Prostate gland (tissue), 2 donors: ENCODE measurements at regions not wholly inside any gene's neighbourhood (a gene's known extent, or its start where the extent isn't known, plus 50 kb on each side); places are given as distances from the start of the nearest gene placed in this dataset.

Experiments
- POLR2A ChIP-seq: fragments of 450-650 bp; IDR thresholded peaks from one replicate; pipeline ENCODE4 v1.6.1; 2016; ENCODE audit warnings: antibody characterized with exemption, mild to moderate bottlenecking
- TF ChIP-seq, protein P1 (sequence below), 4 experiments: fragments of 200-600 bp in 2 of 4; fragments of 450-650 bp in 2 of 4; sonication (generic) in 2 of 4; IDR thresholded peaks; 1 replicate in 3 of 4; 2 replicates in 1 of 4; pipeline ENCODE4 v1.5.1; 2016 to 2019; ENCODE audit warnings: antibody characterized with exemption in 4 of 4, mild to moderate bottlenecking in 2 of 4, moderate library complexity in 2 of 4

DNA sequence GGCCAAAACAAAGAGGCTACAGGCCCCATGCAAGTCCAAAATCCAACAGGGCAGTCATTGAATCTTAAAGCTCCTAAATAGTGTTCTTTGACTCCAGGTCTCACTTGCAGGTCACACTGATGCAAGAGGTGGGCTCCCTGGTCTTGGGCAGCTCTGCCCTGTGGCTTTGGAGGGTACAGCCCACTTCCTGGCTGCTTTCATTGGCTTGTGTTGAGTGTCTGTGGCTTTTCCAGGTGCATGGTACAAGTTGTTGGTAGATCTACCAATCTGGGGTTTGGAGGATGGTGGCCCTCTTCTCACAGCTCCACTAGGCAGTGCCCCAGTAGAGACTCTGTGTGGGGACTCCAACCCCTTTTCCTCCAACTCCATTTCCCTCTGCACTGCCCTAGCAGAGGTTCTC lies 115.8 kb upstream of the ALKAL2 start:
- TF ChIP-seq, protein P1, sequence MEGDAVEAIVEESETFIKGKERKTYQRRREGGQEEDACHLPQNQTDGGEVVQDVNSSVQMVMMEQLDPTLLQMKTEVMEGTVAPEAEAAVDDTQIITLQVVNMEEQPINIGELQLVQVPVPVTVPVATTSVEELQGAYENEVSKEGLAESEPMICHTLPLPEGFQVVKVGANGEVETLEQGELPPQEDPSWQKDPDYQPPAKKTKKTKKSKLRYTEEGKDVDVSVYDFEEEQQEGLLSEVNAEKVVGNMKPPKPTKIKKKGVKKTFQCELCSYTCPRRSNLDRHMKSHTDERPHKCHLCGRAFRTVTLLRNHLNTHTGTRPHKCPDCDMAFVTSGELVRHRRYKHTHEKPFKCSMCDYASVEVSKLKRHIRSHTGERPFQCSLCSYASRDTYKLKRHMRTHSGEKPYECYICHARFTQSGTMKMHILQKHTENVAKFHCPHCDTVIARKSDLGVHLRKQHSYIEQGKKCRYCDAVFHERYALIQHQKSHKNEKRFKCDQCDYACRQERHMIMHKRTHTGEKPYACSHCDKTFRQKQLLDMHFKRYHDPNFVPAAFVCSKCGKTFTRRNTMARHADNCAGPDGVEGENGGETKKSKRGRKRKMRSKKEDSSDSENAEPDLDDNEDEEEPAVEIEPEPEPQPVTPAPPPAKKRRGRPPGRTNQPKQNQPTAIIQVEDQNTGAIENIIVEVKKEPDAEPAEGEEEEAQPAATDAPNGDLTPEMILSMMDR (IDR thresholded peaks at IDR 0.05) = no peak
- TF ChIP-seq POLR2A = no peak
